ENCODE measurements at regions not wholly inside any gene's neighbourhood (a gene's known extent, or its start where the extent isn't known, plus 50 kb on each side); places are given as distances from the start of the nearest gene placed in this dataset.

- TF ChIP-seq EZH2 (IDR thresholded peaks at IDR 0.05; ENCODE audit: low read length) = no peak
- no peak for TF ChIP-seq CTCF (optimal IDR thresholded peaks at IDR 0.05 in 1 of 3, IDR thresholded peaks at IDR 0.05 in 1 of 3, conservative IDR thresholded peaks at IDR 0.05 in 1 of 3; ENCODE audit: extremely low read depth in 1 of 3, insufficient read depth in 2 of 3, low read length in 3 of 3)
- Histone ChIP-seq H3K4me1 (ENCODE audit: control insufficient read depth, extremely low read depth, insufficient read depth, low read length) (no peaks in the 10 kb centered on the region), H3K36me3 (ENCODE audit: control insufficient read depth in 2 of 2, extremely low read depth in 1 of 2, insufficient read depth in 2 of 2, low read length in 2 of 2) (no peaks in the 10 kb centered on the region), H3K9ac (ENCODE audit: control insufficient read depth, extremely low read depth, insufficient read depth, low read length) (no peak overlapping the region), H3K27me3 (ENCODE audit: control insufficient read depth, extremely low read depth, insufficient read depth, low read length) (no peaks in the 10 kb centered on the region), H2AFZ (ENCODE audit: control insufficient read depth, low read length) (no peak overlapping the region), H3K27ac (ENCODE audit: control insufficient read depth, insufficient read depth, low read length) (no peak overlapping the region), H3K79me2 (ENCODE audit: control insufficient read depth, insufficient read depth, low read length) (no peaks in the 10 kb centered on the region), H3K9me3 (ENCODE audit: control insufficient read depth, low read depth, low read length) (no peaks in the 10 kb centered on the region), H3K4me3 (ENCODE audit: control insufficient read depth in 2 of 3, extremely low read depth in 1 of 3, insufficient read depth in 2 of 3, low read depth in 1 of 3, low read length in 3 of 3) (no peak overlapping the region), H3K4me2 (ENCODE audit: control insufficient read depth, extremely low read depth, insufficient read depth, low read depth, low read length) (no peak overlapping the region), H3K9me1 (ENCODE audit: control insufficient read depth, extremely low read depth, insufficient read depth, low read length) (no peaks in the 10 kb centered on the region), H4K20me1 (ENCODE audit: control insufficient read depth, extremely low read depth, insufficient read depth, low read length) (no peaks in the 10 kb centered on the region)
- FAIRE-seq = no peak
- dilution Hi-C loops (cut with MboI; ENCODE audit: extremely low pct_ligation_motif_present, low sequenced_read_pairs) = no loop called here
- no peak for DNase-seq (ENCODE audit: low read depth, low spot score)
Observed at GRCh38 chr3:157695103-157695502, 191.9 kb upstream of the VEPH1 start.

GRCh38 chr3:157693762-157694161 is 190.5 kb upstream of the VEPH1 start:
- Histone ChIP-seq H2AFZ (ENCODE audit: control insufficient read depth, low read length) (no peak overlapping the region), H3K36me3 (ENCODE audit: control insufficient read depth in 2 of 2, extremely low read depth in 1 of 2, insufficient read depth in 2 of 2, low read length in 2 of 2) (no peaks in the 10 kb centered on the region)
- FAIRE-seq = no peak

More at GRCh38 chr3:157693762-157694161, 190.5 kb upstream of the VEPH1 start:
- Histone ChIP-seq H3K79me2 (ENCODE audit: control insufficient read depth, insufficient read depth, low read length) (no peaks in the 10 kb centered on the region), H3K9me3 (ENCODE audit: control insufficient read depth, low read depth, low read length) (no peaks in the 10 kb centered on the region), H3K27ac (ENCODE audit: control insufficient read depth, insufficient read depth, low read length) (no peak overlapping the region), H3K9me1 (ENCODE audit: control insufficient read depth, extremely low read depth, insufficient read depth, low read length) (no peaks in the 10 kb centered on the region), H3K4me2 (ENCODE audit: control insufficient read depth, extremely low read depth, insufficient read depth, low read depth, low read length) (no peak overlapping the region), H3K9ac (ENCODE audit: control insufficient read depth, extremely low read depth, insufficient read depth, low read length) (no peak overlapping the region), H3K4me1 (ENCODE audit: control insufficient read depth, extremely low read depth, insufficient read depth, low read length) (no peaks in the 10 kb centered on the region), H3K4me3 (ENCODE audit: control insufficient read depth in 2 of 3, extremely low read depth in 1 of 3, insufficient read depth in 2 of 3, low read depth in 1 of 3, low read length in 3 of 3) (no peak overlapping the region), H3K27me3 (ENCODE audit: control insufficient read depth, extremely low read depth, insufficient read depth, low read length) (no peaks in the 10 kb centered on the region), H4K20me1 (ENCODE audit: control insufficient read depth, extremely low read depth, insufficient read depth, low read length) (no peaks in the 10 kb centered on the region)
- no peak for DNase-seq (ENCODE audit: low read depth, low spot score)
- TF ChIP-seq EZH2 (IDR thresholded peaks at IDR 0.05; ENCODE audit: low read length) = no peak
- no peak for TF ChIP-seq CTCF (optimal IDR thresholded peaks at IDR 0.05 in 1 of 3, IDR thresholded peaks at IDR 0.05 in 1 of 3, conservative IDR thresholded peaks at IDR 0.05 in 1 of 3; ENCODE audit: extremely low read depth in 1 of 3, insufficient read depth in 2 of 3, low read length in 3 of 3)
- dilution Hi-C loops (cut with MboI; ENCODE audit: extremely low pct_ligation_motif_present, low sequenced_read_pairs) = no loop called here
